NCI-H748 treated with DMSO at 0.1 percent for 48 hours (cell line): ENCODE measurements at regions not wholly inside any gene's neighbourhood (a gene's known extent, or its start where the extent isn't known, plus 50 kb on each side); places are given as distances from the start of the nearest gene placed in this dataset.
"Not testable (repeated sequence)": the region's sequence is repeated elsewhere in the genome, so short reads cannot be mapped to it uniquely, and the experiment has no call there.

Source experiments
- DNase-seq: peaks from one replicate; lab custom pipeline; 2025; lab: John Stamatoyannopoulos, UW

DNA sequence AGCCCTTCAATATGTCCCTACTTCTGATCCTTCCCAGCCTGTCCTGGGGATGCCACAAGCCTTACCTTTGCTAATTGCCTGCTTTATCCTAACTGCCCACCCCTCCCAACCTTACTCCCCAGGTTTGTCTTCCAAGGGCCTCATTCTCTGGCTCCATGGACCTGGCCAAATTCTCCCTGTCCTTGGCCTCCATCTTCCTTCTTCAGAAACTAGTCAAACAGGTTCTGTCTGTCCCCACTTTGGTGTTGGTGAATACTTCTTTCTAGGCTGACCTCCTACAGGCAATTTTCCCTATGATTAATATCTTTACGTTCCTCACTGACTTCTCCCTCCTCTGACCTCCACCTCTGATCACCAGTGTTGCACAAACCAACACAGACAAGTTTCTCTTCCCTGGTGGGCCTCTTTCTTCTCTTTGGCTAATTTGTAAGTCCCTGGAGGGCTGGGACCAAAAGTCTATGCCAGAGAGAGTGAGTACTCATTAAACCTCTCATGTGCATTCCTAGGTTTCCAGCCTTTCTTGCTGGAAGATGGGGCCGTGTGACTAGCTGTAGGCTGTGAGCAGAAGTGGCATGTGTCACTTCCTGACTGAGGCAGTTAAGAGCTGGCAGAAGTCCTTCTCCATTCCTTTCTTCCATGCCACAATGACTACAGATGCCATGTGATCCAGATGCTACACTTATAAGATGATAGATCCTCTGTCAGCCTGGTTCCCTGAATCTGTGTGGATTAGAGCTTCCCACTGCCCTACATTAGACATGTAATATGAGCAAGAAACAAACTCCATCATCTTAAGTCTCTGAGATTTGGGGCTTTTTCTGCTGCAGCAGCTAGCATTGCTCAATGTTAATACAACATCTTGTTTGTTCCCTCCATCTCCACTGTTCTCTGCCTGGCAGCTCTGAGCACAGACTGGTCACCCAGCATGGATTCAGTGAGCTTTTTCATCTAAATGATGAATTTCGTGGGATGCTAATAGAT, 382.7 kb downstream of the RPS24 start:
- DNase-seq = no peak

DNA sequence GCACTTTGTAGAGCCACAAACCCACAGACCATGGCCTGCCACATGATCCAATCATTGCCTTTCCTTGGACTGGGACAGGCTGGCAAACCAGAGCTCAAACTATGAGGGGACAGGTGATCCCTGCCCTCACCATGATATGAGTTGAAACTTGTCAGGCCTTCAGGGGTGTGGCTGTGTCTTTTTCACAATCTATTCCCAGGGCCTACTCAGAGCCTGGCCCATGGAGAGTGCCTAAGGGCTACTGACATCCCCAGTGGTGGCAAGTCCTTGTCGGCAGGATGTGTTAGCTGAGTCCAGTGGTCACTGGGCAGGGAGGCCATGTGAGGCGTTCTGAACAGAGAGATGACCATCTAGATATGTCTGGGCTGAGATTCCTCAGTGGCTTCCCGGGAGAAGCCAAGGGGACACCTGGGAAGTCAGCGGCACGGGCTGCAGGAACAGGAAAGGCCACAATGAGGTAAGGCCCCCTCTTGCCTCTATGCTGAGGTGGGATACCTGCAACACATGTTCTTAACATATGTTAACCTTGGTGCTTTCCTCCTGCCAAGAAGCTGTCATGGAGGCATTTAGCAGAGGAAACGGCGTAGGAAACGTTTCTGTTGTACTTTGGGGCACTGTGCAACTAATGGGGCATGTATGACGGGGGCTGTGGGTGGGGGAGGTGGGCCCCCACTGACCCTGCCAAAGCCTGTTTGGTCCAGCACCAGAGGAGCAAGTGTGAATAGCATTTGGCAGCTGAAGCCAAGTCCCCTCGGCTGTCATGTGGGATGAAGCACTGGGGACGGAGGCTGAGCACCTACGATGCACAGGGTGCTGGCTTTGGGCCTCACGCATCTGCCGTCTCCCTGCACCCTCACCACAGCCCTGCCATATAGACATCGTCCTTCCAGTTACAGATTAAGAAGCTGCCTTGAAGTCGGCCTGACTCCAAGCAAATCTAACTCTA, 384.0 kb downstream of the RPS24 start:
- DNase-seq = no peak

DNA sequence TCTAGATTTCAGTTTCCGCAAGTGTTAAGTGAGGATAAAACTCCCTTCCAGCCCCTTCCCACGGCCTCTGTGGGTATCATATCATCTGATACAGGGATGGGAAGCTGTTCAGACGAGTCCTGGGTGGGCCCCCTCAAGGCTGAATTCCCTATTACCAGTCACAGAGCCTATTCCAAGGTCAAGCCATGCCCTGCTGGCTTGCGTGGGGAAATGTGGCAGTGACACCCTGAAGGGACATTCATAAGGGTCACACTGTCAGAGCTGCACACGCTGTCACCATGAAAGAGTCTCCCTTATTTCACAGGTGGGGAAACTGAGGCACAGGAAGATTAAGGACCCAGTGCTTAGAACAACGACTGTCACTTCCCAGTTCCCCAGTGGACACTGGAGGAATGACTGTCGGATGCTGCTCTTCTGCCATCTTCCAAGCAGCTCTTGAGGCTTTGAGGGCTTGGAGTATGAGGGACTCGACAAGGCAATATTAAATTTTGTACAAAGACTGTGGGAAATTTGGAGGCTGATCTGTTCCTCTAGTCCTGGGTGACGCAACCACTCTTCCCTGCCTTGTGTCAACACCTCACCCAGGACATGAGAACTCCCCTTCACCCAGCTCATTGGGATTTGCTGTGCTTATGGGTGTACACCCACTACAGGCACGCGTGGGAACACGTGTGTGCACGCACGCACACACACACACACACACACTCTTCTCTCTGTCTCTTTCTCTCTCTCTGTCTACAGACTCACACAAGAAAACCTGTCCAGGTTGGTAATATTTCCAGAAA, 386.0 kb downstream of the RPS24 start:
- no peak for DNase-seq

- no peak for DNase-seq
Measured at GRCh38 chr10:78420946-78421735, 387.5 kb downstream of the RPS24 start.

DNA sequence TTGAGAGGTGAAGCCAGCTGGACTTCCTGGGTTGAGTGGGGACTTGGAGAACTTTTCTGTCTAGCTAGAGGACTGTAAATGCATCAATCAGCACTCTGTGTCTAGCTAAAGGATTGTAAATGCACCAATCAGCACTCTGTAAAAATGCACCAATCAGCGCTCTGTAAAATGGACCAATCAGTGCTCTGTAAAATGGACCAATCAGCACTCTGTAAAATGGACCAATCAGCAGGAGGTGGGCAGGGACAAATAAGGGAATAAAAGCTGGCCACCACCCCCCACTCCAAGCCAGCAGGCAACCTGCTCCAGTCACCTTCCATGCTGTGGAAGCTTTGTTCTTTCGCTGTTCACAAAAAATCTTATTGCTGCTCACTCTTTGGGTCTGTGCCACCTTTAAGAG, 390.4 kb downstream of the RPS24 start:
- not testable (repeated sequence) for DNase-seq

- no peak for DNase-seq
Measured at GRCh38 chr10:78424723-78425122, 391.1 kb downstream of the RPS24 start.

DNA sequence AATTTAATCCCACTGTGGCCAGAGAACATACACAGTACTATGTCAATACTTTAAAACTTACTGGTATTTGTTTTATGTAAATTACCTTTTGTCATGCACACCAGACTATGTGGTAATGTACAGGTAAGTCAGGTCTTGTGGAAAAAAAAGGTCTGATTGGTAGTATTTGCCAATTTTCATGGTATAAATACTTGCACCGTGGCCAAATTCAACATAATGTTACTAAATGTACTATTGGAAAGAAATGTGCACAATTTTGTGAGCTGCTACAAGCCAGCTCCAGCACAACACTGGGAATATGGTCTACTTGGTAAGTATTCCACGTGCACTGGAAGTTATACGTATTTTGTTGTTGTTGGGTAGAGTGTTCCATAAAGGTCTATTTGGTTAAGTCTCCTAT, 392.5 kb downstream of the RPS24 start:
- DNase-seq = no peak

GRCh38 chr10:78427497-78428031, 393.9 kb downstream of the RPS24 start:
- DNase-seq = no peak

GRCh38 chr10:78428579-78428978, 394.9 kb downstream of the RPS24 start:
- no peak for DNase-seq

- no peak for DNase-seq
Measured at GRCh38 chr10:78429984-78430383, 396.3 kb downstream of the RPS24 start.

DNA sequence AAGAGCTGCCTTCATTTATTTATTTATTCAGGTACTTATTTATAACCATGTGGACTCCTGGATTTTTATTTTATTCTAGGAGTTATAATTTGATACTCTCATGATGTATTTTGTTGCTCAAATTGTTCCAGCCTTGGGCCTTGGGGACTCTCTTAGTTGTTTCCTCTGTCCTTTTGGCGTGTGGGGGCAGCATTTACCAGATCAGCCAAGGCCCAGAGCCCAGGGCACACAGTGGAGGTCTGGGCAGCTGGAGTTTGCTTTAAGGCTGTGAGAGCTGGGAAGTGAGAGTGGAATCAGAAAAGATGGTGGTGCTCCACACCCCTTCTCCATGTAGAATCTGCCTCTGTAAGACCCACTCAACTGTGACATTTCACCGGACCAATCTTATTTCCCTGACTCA, 398.9 kb downstream of the RPS24 start:
- DNase-seq = no peak

GRCh38 chr10:78433076-78433595, 399.5 kb downstream of the RPS24 start:
- DNase-seq = no peak

DNA sequence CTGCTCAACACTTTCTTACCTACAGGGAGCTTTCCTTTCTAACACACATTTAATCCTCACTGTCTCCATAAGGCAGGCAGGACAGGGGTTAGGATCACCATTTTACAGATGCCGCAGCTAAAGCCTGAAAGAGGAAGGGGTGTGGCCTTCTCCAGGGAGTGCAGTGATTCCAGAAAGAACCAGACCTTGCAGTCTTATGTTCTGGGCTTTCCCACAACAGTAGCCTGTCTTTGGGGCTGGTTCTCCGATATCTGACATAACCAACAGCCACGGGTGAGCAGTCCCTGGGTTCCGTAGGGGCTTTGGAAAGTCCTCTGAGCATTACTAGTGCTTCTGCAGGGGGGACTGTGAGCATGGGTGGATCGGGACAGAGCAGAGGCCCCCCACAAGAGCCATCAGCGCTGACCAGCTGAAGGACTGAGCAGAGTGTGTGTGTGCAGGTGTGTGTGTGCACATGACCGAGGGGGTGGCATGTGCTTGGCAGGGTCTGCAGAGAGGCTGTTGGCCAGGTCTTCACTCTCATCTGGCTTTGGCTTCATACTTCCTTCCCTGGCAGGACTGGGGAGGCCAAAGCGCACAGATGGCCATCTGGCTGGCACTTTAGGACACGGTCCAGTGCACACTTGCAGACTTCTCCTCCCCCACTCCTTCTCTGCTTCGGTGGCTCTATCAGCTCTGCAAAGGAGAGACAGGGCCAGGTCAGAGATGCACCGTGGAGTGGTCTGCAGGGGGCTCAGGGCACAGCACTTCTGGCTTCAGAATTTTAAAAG, 400.3 kb downstream of the RPS24 start:
- no peak for DNase-seq

DNA sequence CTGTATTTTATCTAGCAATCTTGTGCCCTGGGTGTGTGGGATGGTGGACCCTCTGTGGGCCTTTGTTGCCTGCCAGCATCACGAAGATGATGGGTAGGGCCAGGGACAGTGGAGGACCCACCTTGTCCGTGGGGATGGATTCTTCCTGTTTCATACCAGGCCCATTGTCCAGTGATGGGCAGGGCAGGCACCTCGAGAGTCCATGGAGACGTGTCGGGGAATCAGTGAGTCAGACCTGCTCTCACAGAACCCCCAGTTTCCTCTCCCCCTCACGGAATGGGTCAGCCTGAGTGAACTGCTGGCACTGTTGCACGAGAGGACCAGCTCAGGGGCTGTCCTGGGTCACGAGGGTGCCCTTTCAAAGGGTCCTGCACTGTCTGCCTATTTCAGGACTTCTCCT, 401.2 kb downstream of the RPS24 start:
- DNase-seq = no peak

DNA sequence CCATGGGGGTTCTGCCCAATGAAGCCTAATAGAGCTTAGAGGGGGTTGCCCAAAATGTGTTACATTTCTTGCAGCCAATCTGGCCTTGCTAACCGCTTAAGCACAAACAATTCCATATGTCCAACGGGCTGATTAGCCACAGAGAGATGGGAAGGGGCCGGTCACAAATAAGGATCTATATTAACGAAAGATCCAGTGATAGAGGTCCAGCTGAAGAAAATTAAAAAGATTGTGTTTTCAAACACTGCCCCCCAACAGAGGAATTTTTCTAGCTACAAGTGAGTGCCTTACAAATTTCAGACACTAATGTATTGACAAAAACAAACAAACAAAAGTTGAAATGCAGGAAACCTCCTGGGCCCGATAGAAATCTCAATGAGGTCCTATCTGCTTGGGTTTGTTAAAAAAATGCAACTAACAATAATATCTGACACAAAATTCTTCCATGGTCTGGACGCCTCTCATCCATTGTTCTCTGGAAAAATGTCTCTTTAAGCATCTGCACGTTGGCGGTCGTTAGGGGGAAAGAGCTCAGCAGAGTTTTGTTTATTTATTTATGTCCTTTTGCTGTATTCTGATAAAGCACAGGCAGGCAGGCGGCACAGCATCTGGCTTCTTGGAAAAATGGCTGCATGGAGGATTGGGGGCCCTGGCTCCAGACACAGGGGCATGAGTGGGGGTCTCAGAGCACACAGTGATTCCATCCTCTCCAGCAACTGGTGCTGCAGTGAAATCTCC, 402.0 kb downstream of the RPS24 start:
- DNase-seq = no peak

DNA sequence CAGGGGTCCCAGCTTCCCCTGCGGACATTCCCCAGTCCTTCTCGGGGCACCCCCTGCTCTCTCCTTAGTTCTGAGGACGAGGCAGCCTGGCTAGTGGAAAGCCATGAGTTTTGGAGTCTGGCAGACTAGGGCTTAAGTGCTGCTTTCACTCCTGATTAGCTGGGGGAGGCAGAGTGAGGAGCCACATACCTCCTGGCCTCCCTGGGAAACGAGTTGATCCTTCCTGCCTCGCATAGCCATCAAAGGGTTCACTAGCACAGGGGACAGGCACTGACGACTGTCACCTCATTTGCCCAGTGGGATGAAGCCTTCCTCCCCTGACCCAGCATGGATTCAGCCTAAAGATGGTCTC, 402.5 kb downstream of the RPS24 start:
- DNase-seq = no peak

- DNase-seq = no peak
Measured at GRCh38 chr10:78436706-78437406, 403.2 kb downstream of the RPS24 start.

DNA sequence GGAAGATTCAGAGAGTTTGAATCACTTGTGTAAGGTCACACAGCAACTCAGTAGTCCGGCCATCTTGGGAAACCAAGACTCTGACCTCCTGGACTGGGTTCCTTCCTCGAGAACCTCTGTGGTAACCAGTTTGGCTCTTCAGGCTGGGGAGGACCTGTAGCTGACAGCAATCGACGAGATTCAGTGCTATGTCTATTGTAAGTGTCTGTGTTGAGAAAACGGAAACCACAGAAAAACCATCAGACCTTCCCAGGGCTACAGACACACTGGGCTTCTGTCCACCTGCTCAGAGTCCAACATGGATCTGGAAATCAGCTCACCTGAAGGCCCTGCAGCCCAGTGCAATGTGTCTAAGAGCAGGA, 403.7 kb downstream of the RPS24 start:
- no peak for DNase-seq
